ENCODE measurements at regions not wholly inside any gene's neighbourhood (a gene's known extent, or its start where the extent isn't known, plus 50 kb on each side); places are given as distances from the start of the nearest gene placed in this dataset.

- no peak overlapping the region for H3K4me3 ChIP-seq (ENCODE audit: low read depth, low read length)
- TF ChIP-seq, protein P1, sequence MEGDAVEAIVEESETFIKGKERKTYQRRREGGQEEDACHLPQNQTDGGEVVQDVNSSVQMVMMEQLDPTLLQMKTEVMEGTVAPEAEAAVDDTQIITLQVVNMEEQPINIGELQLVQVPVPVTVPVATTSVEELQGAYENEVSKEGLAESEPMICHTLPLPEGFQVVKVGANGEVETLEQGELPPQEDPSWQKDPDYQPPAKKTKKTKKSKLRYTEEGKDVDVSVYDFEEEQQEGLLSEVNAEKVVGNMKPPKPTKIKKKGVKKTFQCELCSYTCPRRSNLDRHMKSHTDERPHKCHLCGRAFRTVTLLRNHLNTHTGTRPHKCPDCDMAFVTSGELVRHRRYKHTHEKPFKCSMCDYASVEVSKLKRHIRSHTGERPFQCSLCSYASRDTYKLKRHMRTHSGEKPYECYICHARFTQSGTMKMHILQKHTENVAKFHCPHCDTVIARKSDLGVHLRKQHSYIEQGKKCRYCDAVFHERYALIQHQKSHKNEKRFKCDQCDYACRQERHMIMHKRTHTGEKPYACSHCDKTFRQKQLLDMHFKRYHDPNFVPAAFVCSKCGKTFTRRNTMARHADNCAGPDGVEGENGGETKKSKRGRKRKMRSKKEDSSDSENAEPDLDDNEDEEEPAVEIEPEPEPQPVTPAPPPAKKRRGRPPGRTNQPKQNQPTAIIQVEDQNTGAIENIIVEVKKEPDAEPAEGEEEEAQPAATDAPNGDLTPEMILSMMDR (conservative IDR thresholded peaks at IDR 0.05; ENCODE audit: low read depth, low read length) = no peak
- no peak for DNase-seq (ENCODE audit: low read depth)
Observed at GRCh38 chr1:184858288-184858687, 103.6 kb upstream of the EDEM3 start.

GRCh38 chr1:184854496-184855140, 100.0 kb upstream of the EDEM3 start:
- TF ChIP-seq, protein P1 (conservative IDR thresholded peaks at IDR 0.05; ENCODE audit: low read depth, low read length) = no peak
- H3K4me3 ChIP-seq (ENCODE audit: low read depth, low read length) = no peak overlapping the region
- no peak for DNase-seq (ENCODE audit: low read depth)

GRCh38 chr1:184854036-184854435, 99.4 kb upstream of the EDEM3 start:
- H3K4me3 ChIP-seq (ENCODE audit: low read depth, low read length) = no peak overlapping the region
- no peak for DNase-seq (ENCODE audit: low read depth)
- TF ChIP-seq, protein P1 (conservative IDR thresholded peaks at IDR 0.05; ENCODE audit: low read depth, low read length) = no peak

DNA sequence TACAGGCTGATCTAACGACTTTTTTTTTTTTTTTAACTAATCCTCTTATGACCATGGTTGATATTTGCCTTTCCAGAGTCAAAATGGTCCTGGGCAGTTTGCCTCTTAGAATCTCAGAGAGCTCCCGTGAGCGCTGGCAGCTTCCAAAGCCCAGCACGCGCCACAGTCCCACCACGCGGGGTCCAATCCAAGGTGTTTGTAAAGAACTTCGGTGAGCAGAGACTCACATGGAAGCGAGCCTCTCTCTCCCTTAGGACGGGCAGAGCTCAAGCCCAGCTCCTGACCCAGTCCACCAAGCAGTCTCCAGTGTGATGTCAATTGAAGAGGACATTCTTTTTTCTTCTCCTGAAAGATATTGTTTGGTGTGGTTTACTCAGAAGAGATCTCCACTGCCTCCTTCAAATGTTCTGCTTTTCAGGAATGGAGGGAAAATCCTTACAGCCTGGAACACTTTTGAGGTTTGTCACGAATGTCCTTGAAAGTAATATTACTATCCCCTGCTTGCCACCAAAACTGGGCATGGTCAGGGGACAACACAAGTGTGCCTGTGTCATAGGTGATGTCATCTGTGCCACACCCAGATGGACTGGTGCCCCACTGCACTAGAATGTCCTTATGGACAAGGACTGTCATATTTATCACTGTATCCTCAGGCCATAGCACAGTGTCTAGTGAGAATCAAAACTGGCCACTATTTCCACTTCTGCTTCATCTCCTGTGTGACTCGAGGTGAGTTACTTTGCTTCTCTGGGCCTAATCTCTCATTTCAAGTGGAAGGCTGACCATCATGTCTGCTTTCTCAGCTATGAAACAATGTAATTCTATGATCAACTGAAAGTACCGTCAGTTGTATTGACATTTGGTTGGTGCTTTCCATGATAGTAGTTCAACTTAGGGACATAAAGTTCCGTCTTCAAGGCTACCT, 97.4 kb upstream of the EDEM3 start:
- TF ChIP-seq, protein P1 (conservative IDR thresholded peaks at IDR 0.05; ENCODE audit: low read depth, low read length) = no peak
- no peak overlapping the region for H3K4me3 ChIP-seq (ENCODE audit: low read depth, low read length)
- no peak for DNase-seq (ENCODE audit: low read depth)

DNA sequence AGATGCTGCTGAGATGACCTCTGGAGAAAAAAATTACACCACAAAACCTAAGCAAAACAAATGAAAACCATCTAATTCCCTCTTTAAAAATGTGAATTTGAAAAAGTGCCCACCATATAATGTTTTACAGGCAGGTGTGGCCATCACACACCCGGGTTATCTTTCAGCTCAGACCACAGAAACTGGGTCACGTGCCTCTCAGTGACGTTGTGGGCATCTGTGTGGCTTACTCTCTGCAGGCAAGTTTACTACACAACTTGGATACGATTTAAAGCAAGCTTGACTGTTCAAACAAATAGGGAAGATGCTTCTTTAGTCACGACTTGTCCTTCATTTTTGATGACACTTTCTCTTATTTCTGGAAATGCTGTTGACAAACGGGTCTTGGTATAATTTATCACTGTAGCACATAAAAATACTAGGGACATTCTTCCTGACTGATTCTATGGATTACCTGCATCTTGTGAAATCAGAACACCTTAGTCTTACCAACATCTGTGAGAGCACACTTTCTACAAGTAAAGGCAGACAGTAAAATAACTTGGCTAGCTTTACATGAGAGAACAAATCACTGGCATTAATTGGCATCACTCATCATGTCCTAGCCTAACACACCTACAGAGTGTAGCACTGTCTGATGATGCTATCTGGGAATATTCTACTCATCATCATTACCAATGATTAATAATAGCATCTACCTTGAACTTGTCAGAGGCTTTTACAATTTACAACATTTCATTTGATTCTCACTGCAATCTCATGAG, 89.3 kb upstream of the EDEM3 start:
- DNase-seq (ENCODE audit: low read depth) = no peak
- TF ChIP-seq, protein P1 (conservative IDR thresholded peaks at IDR 0.05; ENCODE audit: low read depth, low read length) = no peak
- no peak overlapping the region for H3K4me3 ChIP-seq (ENCODE audit: low read depth, low read length)

- no peak for DNase-seq (ENCODE audit: low read depth)
- no peak overlapping the region for H3K4me3 ChIP-seq (ENCODE audit: low read depth, low read length)
- TF ChIP-seq, protein P1 (conservative IDR thresholded peaks at IDR 0.05; ENCODE audit: low read depth, low read length) = no peak
Observed at GRCh38 chr1:184840596-184840995, 85.9 kb upstream of the EDEM3 start.
